ENCODE measurements at regions not wholly inside any gene's neighbourhood (a gene's known extent, or its start where the extent isn't known, plus 50 kb on each side); places are given as distances from the start of the nearest gene placed in this dataset.
"Not testable (repeated sequence)": the region's sequence is repeated elsewhere in the genome, so short reads cannot be mapped to it uniquely, and the experiment has no call there.

- TF ChIP-seq CREB1 (CRISPR knock-in tag; IDR thresholded peaks at IDR 0.05; ENCODE audit: low read depth) = no peak
- TF ChIP-seq ZNF114 (CRISPR knock-in tag; IDR thresholded peaks at IDR 0.05) = no peak
- TF ChIP-seq EZH2 (IDR thresholded peaks at IDR 0.05; ENCODE audit: low read depth, unreplicated experiment) = no peak
- TF ChIP-seq, protein P1, sequence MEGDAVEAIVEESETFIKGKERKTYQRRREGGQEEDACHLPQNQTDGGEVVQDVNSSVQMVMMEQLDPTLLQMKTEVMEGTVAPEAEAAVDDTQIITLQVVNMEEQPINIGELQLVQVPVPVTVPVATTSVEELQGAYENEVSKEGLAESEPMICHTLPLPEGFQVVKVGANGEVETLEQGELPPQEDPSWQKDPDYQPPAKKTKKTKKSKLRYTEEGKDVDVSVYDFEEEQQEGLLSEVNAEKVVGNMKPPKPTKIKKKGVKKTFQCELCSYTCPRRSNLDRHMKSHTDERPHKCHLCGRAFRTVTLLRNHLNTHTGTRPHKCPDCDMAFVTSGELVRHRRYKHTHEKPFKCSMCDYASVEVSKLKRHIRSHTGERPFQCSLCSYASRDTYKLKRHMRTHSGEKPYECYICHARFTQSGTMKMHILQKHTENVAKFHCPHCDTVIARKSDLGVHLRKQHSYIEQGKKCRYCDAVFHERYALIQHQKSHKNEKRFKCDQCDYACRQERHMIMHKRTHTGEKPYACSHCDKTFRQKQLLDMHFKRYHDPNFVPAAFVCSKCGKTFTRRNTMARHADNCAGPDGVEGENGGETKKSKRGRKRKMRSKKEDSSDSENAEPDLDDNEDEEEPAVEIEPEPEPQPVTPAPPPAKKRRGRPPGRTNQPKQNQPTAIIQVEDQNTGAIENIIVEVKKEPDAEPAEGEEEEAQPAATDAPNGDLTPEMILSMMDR (conservative IDR thresholded peaks at IDR 0.05; ENCODE audit: low read depth in 2 of 2) = no peak
- TF ChIP-seq, protein P2, sequence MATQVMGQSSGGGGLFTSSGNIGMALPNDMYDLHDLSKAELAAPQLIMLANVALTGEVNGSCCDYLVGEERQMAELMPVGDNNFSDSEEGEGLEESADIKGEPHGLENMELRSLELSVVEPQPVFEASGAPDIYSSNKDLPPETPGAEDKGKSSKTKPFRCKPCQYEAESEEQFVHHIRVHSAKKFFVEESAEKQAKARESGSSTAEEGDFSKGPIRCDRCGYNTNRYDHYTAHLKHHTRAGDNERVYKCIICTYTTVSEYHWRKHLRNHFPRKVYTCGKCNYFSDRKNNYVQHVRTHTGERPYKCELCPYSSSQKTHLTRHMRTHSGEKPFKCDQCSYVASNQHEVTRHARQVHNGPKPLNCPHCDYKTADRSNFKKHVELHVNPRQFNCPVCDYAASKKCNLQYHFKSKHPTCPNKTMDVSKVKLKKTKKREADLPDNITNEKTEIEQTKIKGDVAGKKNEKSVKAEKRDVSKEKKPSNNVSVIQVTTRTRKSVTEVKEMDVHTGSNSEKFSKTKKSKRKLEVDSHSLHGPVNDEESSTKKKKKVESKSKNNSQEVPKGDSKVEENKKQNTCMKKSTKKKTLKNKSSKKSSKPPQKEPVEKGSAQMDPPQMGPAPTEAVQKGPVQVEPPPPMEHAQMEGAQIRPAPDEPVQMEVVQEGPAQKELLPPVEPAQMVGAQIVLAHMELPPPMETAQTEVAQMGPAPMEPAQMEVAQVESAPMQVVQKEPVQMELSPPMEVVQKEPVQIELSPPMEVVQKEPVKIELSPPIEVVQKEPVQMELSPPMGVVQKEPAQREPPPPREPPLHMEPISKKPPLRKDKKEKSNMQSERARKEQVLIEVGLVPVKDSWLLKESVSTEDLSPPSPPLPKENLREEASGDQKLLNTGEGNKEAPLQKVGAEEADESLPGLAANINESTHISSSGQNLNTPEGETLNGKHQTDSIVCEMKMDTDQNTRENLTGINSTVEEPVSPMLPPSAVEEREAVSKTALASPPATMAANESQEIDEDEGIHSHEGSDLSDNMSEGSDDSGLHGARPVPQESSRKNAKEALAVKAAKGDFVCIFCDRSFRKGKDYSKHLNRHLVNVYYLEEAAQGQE (IDR thresholded peaks at IDR 0.05; ENCODE audit: unreplicated experiment) = no peak
- no peak for TF ChIP-seq POLR2AphosphoS5 (IDR thresholded peaks at IDR 0.05; ENCODE audit: low read depth)
- TF ChIP-seq EZH2phosphoT487 (IDR thresholded peaks at IDR 0.05; ENCODE audit: unreplicated experiment) = no peak
- TF ChIP-seq NANOG (IDR thresholded peaks at IDR 0.05; ENCODE audit: borderline replicate concordance) = no peak
Observed at GRCh38 chr3:71940486-71940885, 155.5 kb upstream of the PROK2 start (continued).

DNA sequence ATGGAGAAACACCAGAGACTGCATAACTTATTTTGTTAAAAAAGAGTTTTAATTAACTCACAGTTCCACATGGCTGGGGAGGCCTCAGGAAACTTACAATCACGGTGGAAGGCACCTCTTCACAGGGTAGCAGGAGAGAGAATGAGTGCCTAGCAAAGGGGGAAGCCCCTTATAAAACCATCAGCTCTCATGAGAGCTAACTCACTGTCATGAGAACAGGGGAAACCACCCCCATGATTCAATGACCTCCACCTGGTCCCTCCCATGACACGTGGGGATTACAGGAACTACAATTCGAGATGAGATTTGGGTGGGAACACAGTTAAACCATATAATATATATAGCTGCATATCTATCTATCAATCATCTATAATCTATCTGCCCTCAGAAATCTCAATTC is 153.1 kb upstream of the PROK2 start:
- ATAC-seq; H3K36me3 Mint-ChIP-seq (ENCODE audit: low read depth); H3K27ac Mint-ChIP-seq; H3K4me3 ChIP-seq; H3K4me2 ChIP-seq; H3K79me2 ChIP-seq (replicated peaks; ENCODE audit: insufficient read depth); H3K9me3 Mint-ChIP-seq; DNase-seq (ENCODE audit: low spot score); H4K20me1 ChIP-seq (replicated peaks; ENCODE audit: insufficient read depth); H3K36me3 ChIP-seq (ENCODE audit: insufficient read depth); H3F3A ChIP-seq (replicated peaks; ENCODE audit: low read depth); H3K27me3 ChIP-seq (ENCODE audit: insufficient read depth); H2AFZ ChIP-seq; H3K27me3 Mint-ChIP-seq (ENCODE audit: insufficient read depth, low read depth, poor library complexity); H3K9me2 ChIP-seq (ENCODE audit: insufficient read depth); H3K4me1 ChIP-seq (ENCODE audit: insufficient read depth); H3K27ac ChIP-seq (ENCODE audit: low read depth); H3K4me1 Mint-ChIP-seq; H3K4me3 Mint-ChIP-seq: not testable (repeated sequence)

DNA sequence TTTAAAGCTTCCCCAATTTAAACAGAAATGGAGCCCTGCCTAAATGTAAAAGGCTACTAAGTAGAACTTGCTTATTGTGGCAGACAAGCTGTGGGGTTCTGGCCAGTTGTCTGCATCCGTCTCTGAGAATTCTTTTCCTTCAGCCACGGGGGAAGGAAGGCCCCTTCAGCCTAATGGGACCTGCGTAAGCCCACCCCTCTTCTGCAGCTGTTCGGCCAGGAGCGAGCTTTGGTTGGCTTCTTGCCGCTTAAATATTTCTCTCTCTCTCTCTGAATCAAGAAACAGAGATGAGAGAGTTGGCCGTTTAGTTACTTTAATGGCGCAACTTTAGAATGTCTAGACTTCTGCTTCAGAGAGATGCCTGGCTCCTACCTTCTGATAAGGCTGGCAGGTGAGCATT is 151.7 kb upstream of the PROK2 start:
- peaks cover 4% of the 10 kb centered on the region; the same call in 1 of the 2 replicates for H3K9me2 ChIP-seq (ENCODE audit: insufficient read depth)
- no peaks in the 10 kb centered on the region for H3K9me3 Mint-ChIP-seq
- no peaks in the 10 kb centered on the region for H3K79me2 ChIP-seq (replicated peaks; ENCODE audit: insufficient read depth)
- H2AFZ ChIP-seq = no peak overlapping the region; the same call in 1 of the 2 replicates
- H3K27ac Mint-ChIP-seq = no peak overlapping the region
- H3K4me3 Mint-ChIP-seq = no peak overlapping the region
- no peaks in the 10 kb centered on the region for H3K27me3 ChIP-seq (ENCODE audit: insufficient read depth)
- no peak overlapping the region for H3K27ac ChIP-seq (ENCODE audit: low read depth)
- no peaks in the 10 kb centered on the region for H3K36me3 Mint-ChIP-seq (ENCODE audit: low read depth)
- H3K4me1 ChIP-seq (ENCODE audit: insufficient read depth) = no peaks in the 10 kb centered on the region
- ATAC-seq (no peak), DNase-seq (ENCODE audit: low spot score) (no peak)
- H4K20me1 ChIP-seq (replicated peaks; ENCODE audit: insufficient read depth) = no peaks in the 10 kb centered on the region
- no peak overlapping the region for H3K4me3 ChIP-seq
- no peak for TF ChIP-seq ZNF331 (CRISPR knock-in tag; IDR thresholded peaks at IDR 0.05; ENCODE audit: low read depth)
- peaks cover 3% of the 10 kb centered on the region for H3K27me3 Mint-ChIP-seq (ENCODE audit: insufficient read depth, low read depth, poor library complexity)
- H3K4me2 ChIP-seq = no peak overlapping the region
- no peaks in the 10 kb centered on the region for H3K36me3 ChIP-seq (ENCODE audit: insufficient read depth)
- no peaks in the 10 kb centered on the region for H3F3A ChIP-seq (replicated peaks; ENCODE audit: low read depth)
- no peaks in the 10 kb centered on the region for H3K4me1 Mint-ChIP-seq
